H1 (cell line): ENCODE measurements at regions not wholly inside any gene's neighbourhood (a gene's known extent, or its start where the extent isn't known, plus 50 kb on each side); places are given as distances from the start of the nearest gene placed in this dataset.

Experiments
- POU5F1 ChIP-seq: IDR thresholded peaks from 2 replicates; pipeline ENCODE4 v1.6.1; 2011; ENCODE audit warnings: low read depth, mild to moderate bottlenecking, low read length, moderate library complexity
- TAF7 ChIP-seq: optimal IDR thresholded peaks from 2 replicates; pipeline ENCODE3; 2011; ENCODE audit warnings: low read depth, mild to moderate bottlenecking, inconsistent platforms, low read length, moderate library complexity, borderline replicate concordance
- TF ChIP-seq, protein P1 (sequence below): IDR thresholded peaks from 2 replicates; pipeline ENCODE4 v1.6.1; 2012; ENCODE audit warnings: inconsistent platforms
- TF ChIP-seq, protein P2 (sequence below): IDR thresholded peaks from 2 replicates; pipeline ENCODE4 v1.6.1; 2011; ENCODE audit warnings: low read length, improper control_type of control experiment

DNA sequence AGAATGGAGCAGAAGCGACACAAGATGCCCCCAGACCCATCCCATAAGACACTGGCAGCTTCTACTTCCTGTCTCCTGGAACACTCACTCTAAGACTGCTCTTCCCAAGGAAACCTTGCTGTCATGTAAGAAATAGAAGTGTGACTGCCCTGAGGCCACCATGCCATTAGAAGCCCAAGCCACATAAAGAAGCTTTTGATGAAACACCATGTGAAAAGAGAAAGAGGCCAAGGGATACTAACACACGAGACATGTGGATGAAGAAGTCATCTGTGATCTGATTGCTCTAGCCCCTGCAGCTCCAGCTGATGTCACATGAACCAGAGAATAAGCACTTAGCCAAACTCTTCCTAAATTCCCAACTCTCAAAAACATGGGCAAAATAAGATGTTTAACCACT lies 117.9 kb upstream of the PCSK2 start (continued):
- TF ChIP-seq, protein P1, sequence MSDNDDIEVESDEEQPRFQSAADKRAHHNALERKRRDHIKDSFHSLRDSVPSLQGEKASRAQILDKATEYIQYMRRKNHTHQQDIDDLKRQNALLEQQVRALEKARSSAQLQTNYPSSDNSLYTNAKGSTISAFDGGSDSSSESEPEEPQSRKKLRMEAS: no peak
- TF ChIP-seq, protein P2, sequence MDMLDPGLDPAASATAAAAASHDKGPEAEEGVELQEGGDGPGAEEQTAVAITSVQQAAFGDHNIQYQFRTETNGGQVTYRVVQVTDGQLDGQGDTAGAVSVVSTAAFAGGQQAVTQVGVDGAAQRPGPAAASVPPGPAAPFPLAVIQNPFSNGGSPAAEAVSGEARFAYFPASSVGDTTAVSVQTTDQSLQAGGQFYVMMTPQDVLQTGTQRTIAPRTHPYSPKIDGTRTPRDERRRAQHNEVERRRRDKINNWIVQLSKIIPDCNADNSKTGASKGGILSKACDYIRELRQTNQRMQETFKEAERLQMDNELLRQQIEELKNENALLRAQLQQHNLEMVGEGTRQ: no peak
- TF ChIP-seq TAF7 (no peak), POU5F1 (no peak)
- TF ChIP-seq, all 59 proteins: peak for 0
